ENCODE measurements at regions not wholly inside any gene's neighbourhood (a gene's known extent, or its start where the extent isn't known, plus 50 kb on each side); places are given as distances from the start of the nearest gene placed in this dataset.

- H4K20me1 ChIP-seq (ENCODE audit: insufficient read depth, low read length), result no peaks in the 10 kb centered on the region
- H3K9ac ChIP-seq (ENCODE audit: low read length), result no peak overlapping the region
- peaks cover 46% of the 10 kb centered on the region for H3K4me1 ChIP-seq (ENCODE audit: low read length)
Measured at GRCh38 chr1:201713086-201713810, 115.7 kb upstream of the IPO9 start.

DNA sequence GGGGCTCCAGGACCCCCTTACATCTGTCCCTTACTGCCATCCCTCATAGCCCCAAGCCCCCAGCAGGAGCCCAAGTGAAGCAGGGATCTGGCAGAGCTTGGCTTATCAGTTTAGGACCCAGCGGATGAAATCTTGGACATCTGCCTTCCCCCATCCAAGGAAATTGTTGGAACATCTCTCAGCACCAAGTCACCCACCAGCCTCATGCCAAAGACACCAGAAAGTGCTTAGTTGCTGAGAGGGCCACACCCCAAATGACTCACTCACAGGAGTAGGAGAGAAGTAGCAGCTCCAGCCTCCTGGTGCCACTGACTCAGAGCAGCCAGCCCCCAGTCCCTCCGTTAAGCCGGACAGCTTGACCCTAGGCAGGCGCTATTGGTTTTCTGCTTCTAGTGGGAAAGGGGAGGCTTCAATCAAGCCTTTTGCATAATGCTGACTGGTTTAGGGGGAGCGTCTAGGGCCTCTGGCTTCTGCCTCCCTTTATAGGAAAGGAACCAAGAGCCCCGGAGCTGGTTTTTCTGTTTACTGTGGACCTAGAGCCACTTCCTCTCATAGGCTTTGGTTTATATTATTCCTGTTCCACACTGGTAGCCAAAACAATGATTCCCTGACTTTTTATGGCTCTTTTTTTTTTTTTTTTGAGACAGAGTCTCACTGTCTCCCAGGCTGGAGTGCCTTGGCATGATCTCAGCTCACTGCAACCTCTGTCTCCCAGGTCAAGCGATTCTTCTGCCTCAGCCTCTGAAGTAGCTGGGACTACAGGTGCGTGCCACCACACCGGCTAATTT, 114.2 kb upstream of the IPO9 start:
- peak overlapping the region; percentile 18; the same call in 1 of the 2 replicates for H3K4me2 ChIP-seq (ENCODE audit: low read length)
- H4K20me1 ChIP-seq (ENCODE audit: insufficient read depth, low read length), result no peaks in the 10 kb centered on the region
- no peak overlapping the region for H3K9ac ChIP-seq (ENCODE audit: low read length)
- H3K36me3 ChIP-seq (replicated peaks; ENCODE audit: low read depth, low read length), result no peaks in the 10 kb centered on the region
- H3K9me3 ChIP-seq (ENCODE audit: insufficient read depth, low read length), result no peaks in the 10 kb centered on the region
- TF ChIP-seq EZH2phosphoT487 (IDR thresholded peaks at IDR 0.05; ENCODE audit: low read depth) (no peak), CTCF (IDR thresholded peaks at IDR 0.05; ENCODE audit: low read depth, low read length) (no peak)
- peaks cover 57% of the 10 kb centered on the region for H3K4me1 ChIP-seq (ENCODE audit: low read length)
- no peak overlapping the region for H2AFZ ChIP-seq (ENCODE audit: low read depth, low read length)
- no peak overlapping the region for H3K27ac ChIP-seq (ENCODE audit: low read length)
- H3K79me2 ChIP-seq (ENCODE audit: low read length), result no peaks in the 10 kb centered on the region
- H3K27me3 ChIP-seq (ENCODE audit: low read depth, low read length), result peaks cover 4% of the 10 kb centered on the region; the same call in 1 of the 2 replicates
- no peak overlapping the region for H3K4me3 ChIP-seq (ENCODE audit: low read length)

More at GRCh38 chr1:201713086-201713810, 115.7 kb upstream of the IPO9 start:
- TF ChIP-seq CTCF (IDR thresholded peaks at IDR 0.05; ENCODE audit: low read depth, low read length) (no peak), EZH2phosphoT487 (IDR thresholded peaks at IDR 0.05; ENCODE audit: low read depth) (no peak)
- H3K27me3 ChIP-seq (ENCODE audit: low read depth, low read length), result no peaks in the 10 kb centered on the region
- H2AFZ ChIP-seq (ENCODE audit: low read depth, low read length), result 0 out of 2 replicates have a peak overlapping the region, but pooled peaks have one; percentile 8
- no peaks in the 10 kb centered on the region for H3K9me3 ChIP-seq (ENCODE audit: insufficient read depth, low read length)
- no peak overlapping the region for H3K27ac ChIP-seq (ENCODE audit: low read length)
- no peaks in the 10 kb centered on the region for H3K36me3 ChIP-seq (replicated peaks; ENCODE audit: low read depth, low read length)
- no peak overlapping the region for H3K4me3 ChIP-seq (ENCODE audit: low read length)
- H3K79me2 ChIP-seq (ENCODE audit: low read length), result no peaks in the 10 kb centered on the region
- no peak overlapping the region for H3K4me2 ChIP-seq (ENCODE audit: low read length)

GRCh38 chr1:201715351-201715750, 113.6 kb upstream of the IPO9 start:
- Histone ChIP-seq H4K20me1 (ENCODE audit: insufficient read depth, low read length) (no peaks in the 10 kb centered on the region), H3K4me2 (ENCODE audit: low read length) (peak overlapping the region; percentile 68), H3K27ac (ENCODE audit: low read length) (peak overlapping the region; percentile 44), H3K9me3 (ENCODE audit: insufficient read depth, low read length) (no peaks in the 10 kb centered on the region), H3K27me3 (ENCODE audit: low read depth, low read length) (peaks cover 8% of the 10 kb centered on the region; the same call in 1 of the 2 replicates), H3K9ac (ENCODE audit: low read length) (no peak overlapping the region), H3K79me2 (ENCODE audit: low read length) (no peaks in the 10 kb centered on the region), H3K36me3 (replicated peaks; ENCODE audit: low read depth, low read length) (no peaks in the 10 kb centered on the region), H3K4me1 (ENCODE audit: low read length) (peaks cover 56% of the 10 kb centered on the region), H3K4me3 (ENCODE audit: low read length) (peak overlapping the region; percentile 50), H2AFZ (ENCODE audit: low read depth, low read length) (no peak overlapping the region)
- TF ChIP-seq CTCF (IDR thresholded peaks at IDR 0.05; ENCODE audit: low read depth, low read length) (no peak), EZH2phosphoT487 (IDR thresholded peaks at IDR 0.05; ENCODE audit: low read depth) (no peak)

All from OCI-LY3 (cell line).